ENCODE measurements at regions not wholly inside any gene's neighbourhood (a gene's known extent, or its start where the extent isn't known, plus 50 kb on each side); places are given as distances from the start of the nearest gene placed in this dataset.

GRCh38 chr11:104661471-104661870 is 236.8 kb downstream of the CASP12 start (continued):
- TF ChIP-seq NFATC4 (CRISPR knock-in tag; IDR thresholded peaks at IDR 0.05) = no peak
- no peak for TF ChIP-seq NR2C2 (CRISPR knock-in tag; IDR thresholded peaks at IDR 0.05)

- ATAC-seq = no peak
- CTCF ChIA-PET = no interaction called here
- DNase-seq (ENCODE audit: low spot score) = no peak
- POLR2A ChIA-PET = no interaction called here
- TF ChIP-seq NR1H2 (CRISPR knock-in tag; IDR thresholded peaks at IDR 0.05) (no peak), RELA (CRISPR knock-in tag; IDR thresholded peaks at IDR 0.05; ENCODE audit: borderline replicate concordance) (no peak)
- peaks cover 11% of the 10 kb centered on the region for H3K4me1 Mint-ChIP-seq
- H3K27me3 Mint-ChIP-seq (ENCODE audit: low read depth) = no peaks in the 10 kb centered on the region
- H3K36me3 Mint-ChIP-seq = peaks cover 2% of the 10 kb centered on the region; the same call in 1 of the 2 replicates
- H3K27ac Mint-ChIP-seq = no peak overlapping the region
- H3K9me3 Mint-ChIP-seq = peaks cover 13% of the 10 kb centered on the region
- H3K4me3 Mint-ChIP-seq = no peak overlapping the region
These were observed 240.1 kb downstream of the CASP12 start for GRCh38 chr11:104658177-104658576.

GRCh38 chr11:104657083-104657482 is 241.2 kb downstream of the CASP12 start:
- H3K4me1 Mint-ChIP-seq = peaks cover 14% of the 10 kb centered on the region
- ChIA-PET CTCF (no interaction called here), POLR2A (no interaction called here)
- no peak for ATAC-seq
- no peak for DNase-seq (ENCODE audit: low spot score)
- H3K9me3 Mint-ChIP-seq = peaks cover 13% of the 10 kb centered on the region
- H3K27ac Mint-ChIP-seq = no peak overlapping the region
- no peak for TF ChIP-seq GABPB1 (CRISPR knock-in tag; IDR thresholded peaks at IDR 0.05)
- no peak for TF ChIP-seq AFF4 (CRISPR knock-in tag; IDR thresholded peaks at IDR 0.05; ENCODE audit: borderline replicate concordance)
- no peak for TF ChIP-seq ERG (CRISPR knock-in tag; IDR thresholded peaks at IDR 0.05)
- TF ChIP-seq FOXP1 (CRISPR knock-in tag; IDR thresholded peaks at IDR 0.05; ENCODE audit: borderline replicate concordance) = no peak
- TF ChIP-seq USF1 (CRISPR knock-in tag; IDR thresholded peaks at IDR 0.05) = no peak
- TF ChIP-seq CREM (CRISPR knock-in tag; IDR thresholded peaks at IDR 0.05) = no peak
- TF ChIP-seq MYBL2 (CRISPR knock-in tag; IDR thresholded peaks at IDR 0.05) = no peak
- no peak for TF ChIP-seq USF2 (CRISPR knock-in tag; IDR thresholded peaks at IDR 0.05)
- no peak for TF ChIP-seq EMX1 (CRISPR knock-in tag; IDR thresholded peaks at IDR 0.05)
- no peak for TF ChIP-seq SMAD3 (CRISPR knock-in tag; IDR thresholded peaks at IDR 0.05; ENCODE audit: borderline replicate concordance)
- no peak for TF ChIP-seq TCF7 (CRISPR knock-in tag; IDR thresholded peaks at IDR 0.05; ENCODE audit: low read depth)
- no peak for TF ChIP-seq RORB (CRISPR knock-in tag; IDR thresholded peaks at IDR 0.05)
- no peak overlapping the region for H3K4me3 Mint-ChIP-seq
- H3K36me3 Mint-ChIP-seq = peaks cover 2% of the 10 kb centered on the region; the same call in 1 of the 2 replicates
- H3K27me3 Mint-ChIP-seq (ENCODE audit: low read depth) = no peaks in the 10 kb centered on the region

- H3K27me3 Mint-ChIP-seq (ENCODE audit: low read depth) = no peaks in the 10 kb centered on the region
- peaks cover 28% of the 10 kb centered on the region for H3K9me3 Mint-ChIP-seq
- DNase-seq (ENCODE audit: low spot score) (no peak), ATAC-seq (no peak)
- no peak overlapping the region for H3K27ac Mint-ChIP-seq
- peaks cover 14% of the 10 kb centered on the region for H3K4me1 Mint-ChIP-seq
- ChIA-PET POLR2A (no interaction called here), CTCF (no interaction called here)
- peaks cover 16% of the 10 kb centered on the region for H3K36me3 Mint-ChIP-seq
- no peak overlapping the region for H3K4me3 Mint-ChIP-seq
- TF ChIP-seq PRDM15 (CRISPR knock-in tag; IDR thresholded peaks at IDR 0.05) (no peak), ZNF416 (CRISPR knock-in tag; IDR thresholded peaks at IDR 0.05) (no peak), NR2C2 (CRISPR knock-in tag; IDR thresholded peaks at IDR 0.05) (no peak), CDX4 (CRISPR knock-in tag; IDR thresholded peaks at IDR 0.05; ENCODE audit: borderline replicate concordance) (no peak), ZNF263 (CRISPR knock-in tag; IDR thresholded peaks at IDR 0.05; ENCODE audit: low read depth) (no peak), ATF1 (CRISPR knock-in tag; IDR thresholded peaks at IDR 0.05) (no peak)
These were observed 243.2 kb downstream of the CASP12 start for GRCh38 chr11:104655066-104655465.
